ENCODE measurements at regions not wholly inside any gene's neighbourhood (a gene's known extent, or its start where the extent isn't known, plus 50 kb on each side); places are given as distances from the start of the nearest gene placed in this dataset.

DNA sequence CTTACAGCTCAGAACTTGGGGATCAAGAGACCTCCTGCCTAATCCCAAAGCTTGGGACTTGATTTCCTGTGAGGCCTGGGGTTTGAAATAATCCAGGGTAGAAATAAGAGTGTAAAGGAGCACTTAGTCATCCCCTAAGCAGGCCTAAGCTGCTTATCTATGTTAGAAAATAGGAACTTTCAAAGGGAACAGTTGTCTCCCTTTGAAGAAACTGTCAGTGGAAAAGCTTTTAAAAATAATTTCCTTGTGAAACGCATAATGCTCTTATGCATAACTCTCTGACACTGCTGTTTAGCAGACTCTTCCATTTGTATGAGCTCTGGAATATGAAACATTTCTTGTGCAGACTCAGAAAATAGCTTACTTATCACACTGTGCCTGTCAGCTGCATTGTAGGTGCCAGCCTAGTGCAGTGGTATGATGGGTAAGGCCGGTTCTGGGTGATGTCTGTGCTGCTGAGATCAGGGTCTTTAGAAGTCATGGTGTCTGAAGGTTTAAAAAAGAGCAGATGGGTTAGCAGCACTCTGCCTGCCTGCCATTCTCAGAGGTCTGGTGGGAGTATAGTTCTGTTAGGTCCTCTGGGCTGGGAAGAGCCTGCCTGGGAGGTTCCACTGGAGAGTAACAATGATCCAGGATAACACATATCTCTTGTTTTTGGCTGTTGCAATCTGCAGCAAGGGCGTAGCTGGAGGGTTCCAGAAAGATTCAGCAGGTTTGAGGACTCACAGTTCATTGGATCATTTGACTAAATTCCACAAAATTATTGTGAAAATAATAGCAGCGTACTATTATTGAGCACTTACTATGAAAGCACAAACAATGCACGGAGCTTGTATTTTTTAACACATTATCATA is 283.2 kb upstream of the MEX3C start:
- no peaks in the 10 kb centered on the region for H4K20me1 ChIP-seq (ENCODE audit: insufficient read depth, low read length)
- Mint-ChIP-seq H3K9me3 (peaks cover 2 to 23% (median 5%) of the 10 kb centered on the region in 7 donors), H3K4me1 (no peaks in the 10 kb centered on the region), H3K27ac (no peak overlapping the region), H3K36me3 (no peaks in the 10 kb centered on the region), H3K4me3 (no peak overlapping the region), H3K27me3 (ENCODE audit: low read depth in 3 of 3) (peaks cover 0 to 1% (median 0%) of the 10 kb centered on the region in 3 donors)
- TF ChIP-seq, protein P1, sequence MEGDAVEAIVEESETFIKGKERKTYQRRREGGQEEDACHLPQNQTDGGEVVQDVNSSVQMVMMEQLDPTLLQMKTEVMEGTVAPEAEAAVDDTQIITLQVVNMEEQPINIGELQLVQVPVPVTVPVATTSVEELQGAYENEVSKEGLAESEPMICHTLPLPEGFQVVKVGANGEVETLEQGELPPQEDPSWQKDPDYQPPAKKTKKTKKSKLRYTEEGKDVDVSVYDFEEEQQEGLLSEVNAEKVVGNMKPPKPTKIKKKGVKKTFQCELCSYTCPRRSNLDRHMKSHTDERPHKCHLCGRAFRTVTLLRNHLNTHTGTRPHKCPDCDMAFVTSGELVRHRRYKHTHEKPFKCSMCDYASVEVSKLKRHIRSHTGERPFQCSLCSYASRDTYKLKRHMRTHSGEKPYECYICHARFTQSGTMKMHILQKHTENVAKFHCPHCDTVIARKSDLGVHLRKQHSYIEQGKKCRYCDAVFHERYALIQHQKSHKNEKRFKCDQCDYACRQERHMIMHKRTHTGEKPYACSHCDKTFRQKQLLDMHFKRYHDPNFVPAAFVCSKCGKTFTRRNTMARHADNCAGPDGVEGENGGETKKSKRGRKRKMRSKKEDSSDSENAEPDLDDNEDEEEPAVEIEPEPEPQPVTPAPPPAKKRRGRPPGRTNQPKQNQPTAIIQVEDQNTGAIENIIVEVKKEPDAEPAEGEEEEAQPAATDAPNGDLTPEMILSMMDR (IDR thresholded peaks at IDR 0.05), result no peak
- intact Hi-C loops (cut with micrococcal nuclease), result no loop called here
- H3K4me3 ChIP-seq (replicated peaks in 1 of 3; ENCODE audit: low read depth in 2 of 3, low read length in 3 of 3), result no peak overlapping the region
- DNase-seq, result no peak
- no peaks in the 10 kb centered on the region for H3K36me3 ChIP-seq (replicated peaks in 1 of 2; ENCODE audit: control insufficient read depth in 1 of 2, insufficient read depth in 2 of 2, low read length in 2 of 2)
- H3K9ac ChIP-seq (ENCODE audit: insufficient read depth, low read length, poor library complexity, severe bottlenecking), result no peak overlapping the region
- H3K4me2 ChIP-seq (replicated peaks; ENCODE audit: extremely low read depth, low read length, poor library complexity, severe bottlenecking), result no peak overlapping the region
- no peaks in the 10 kb centered on the region for H3K27me3 ChIP-seq (ENCODE audit: control insufficient read depth in 2 of 2, insufficient read depth in 2 of 2, low read length in 2 of 2)
- no peaks in the 10 kb centered on the region for H3K4me1 ChIP-seq (ENCODE audit: control insufficient read depth in 1 of 2, insufficient read depth in 2 of 2, low read length in 2 of 2)
- H2AFZ ChIP-seq (ENCODE audit: insufficient read depth, low read depth, low read length, poor library complexity, severe bottlenecking), result no peak overlapping the region
- no peak overlapping the region for H3K27ac ChIP-seq (ENCODE audit: low read depth in 1 of 2, low read length in 2 of 2)
- H3K79me2 ChIP-seq (ENCODE audit: insufficient read depth, low read length), result no peaks in the 10 kb centered on the region
- peaks cover 0 to 7% of the 10 kb centered on the region in 2 donors for H3K9me3 ChIP-seq (replicated peaks in 1 of 2; ENCODE audit: control insufficient read depth in 1 of 2, insufficient read depth in 1 of 2, low read length in 2 of 2)
- WGBS (ENCODE audit: insufficient coverage), result 90% methylated on average over 2 of the region's 5 CpGs

DNA sequence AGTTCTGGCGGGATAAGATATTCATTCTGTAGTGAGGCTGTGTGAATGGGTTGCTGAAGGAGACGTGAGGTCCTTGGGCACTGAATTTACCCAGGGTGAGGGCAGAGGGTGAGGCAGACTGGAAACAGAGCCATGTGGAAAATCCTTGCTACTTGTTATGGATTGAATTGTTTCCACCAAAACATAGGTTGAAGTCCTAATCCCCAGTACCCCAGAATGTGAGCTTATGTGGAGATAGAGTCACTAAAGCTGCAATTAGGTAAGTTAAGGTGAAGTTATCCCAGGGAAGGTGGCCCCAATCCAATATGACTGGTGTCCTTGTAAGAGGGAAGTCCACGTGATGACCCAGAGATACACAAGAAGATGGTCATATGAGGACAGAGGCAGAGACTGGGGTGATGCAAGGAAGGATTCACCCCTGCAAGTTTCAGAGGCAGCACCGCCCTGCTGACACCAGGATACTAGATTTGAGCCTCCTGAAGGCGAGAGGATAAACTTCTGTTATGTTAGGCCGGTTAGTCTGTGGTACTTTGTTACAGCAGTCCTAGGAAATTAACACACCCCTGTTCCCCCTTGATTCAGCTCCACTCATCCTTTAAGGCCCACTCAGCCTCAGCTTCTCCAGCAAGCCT is 289.4 kb upstream of the MEX3C start:
- DNase-seq, result no peak
- H3K4me3 Mint-ChIP-seq, result no peak overlapping the region
- Histone ChIP-seq H3K79me2 (ENCODE audit: insufficient read depth, low read length) (no peaks in the 10 kb centered on the region), H4K20me1 (ENCODE audit: insufficient read depth, low read length) (no peaks in the 10 kb centered on the region), H3K4me2 (replicated peaks; ENCODE audit: extremely low read depth, low read length, poor library complexity, severe bottlenecking) (no peak overlapping the region), H3K27me3 (ENCODE audit: control insufficient read depth in 2 of 2, insufficient read depth in 2 of 2, low read length in 2 of 2) (no peaks in the 10 kb centered on the region), H3K9me3 (replicated peaks in 1 of 2; ENCODE audit: control insufficient read depth in 1 of 2, insufficient read depth in 1 of 2, low read length in 2 of 2) (peaks cover 0 to 7% of the 10 kb centered on the region in 2 donors), H3K9ac (ENCODE audit: insufficient read depth, low read length, poor library complexity, severe bottlenecking) (no peak overlapping the region), H3K4me3 (replicated peaks in 1 of 3; ENCODE audit: low read depth in 2 of 3, low read length in 3 of 3) (no peak overlapping the region), H3K4me1 (ENCODE audit: control insufficient read depth in 1 of 2, insufficient read depth in 2 of 2, low read length in 2 of 2) (no peaks in the 10 kb centered on the region), H3K27ac (ENCODE audit: low read depth in 1 of 2, low read length in 2 of 2) (no peak overlapping the region), H2AFZ (ENCODE audit: insufficient read depth, low read depth, low read length, poor library complexity, severe bottlenecking) (no peak overlapping the region), H3K36me3 (replicated peaks in 1 of 2; ENCODE audit: control insufficient read depth in 1 of 2, insufficient read depth in 2 of 2, low read length in 2 of 2) (no peaks in the 10 kb centered on the region)
- peaks cover 0 to 1% (median 0%) of the 10 kb centered on the region in 3 donors for H3K27me3 Mint-ChIP-seq (ENCODE audit: low read depth in 3 of 3)
- H3K9me3 Mint-ChIP-seq, result peaks cover 0 to 18% (median 7%) of the 10 kb centered on the region in 7 donors
- 82% methylated on average over 3 of the region's 6 CpGs for WGBS (ENCODE audit: insufficient coverage)
- no peaks in the 10 kb centered on the region for H3K4me1 Mint-ChIP-seq
- H3K36me3 Mint-ChIP-seq, result no peaks in the 10 kb centered on the region
- no peak overlapping the region for H3K27ac Mint-ChIP-seq
- TF ChIP-seq, protein P1 (IDR thresholded peaks at IDR 0.05), result no peak
- intact Hi-C loops (cut with micrococcal nuclease), result no loop called here

Measured in CD14-positive monocyte (primary cell).